Ectodermal cell (in vitro differentiated cells): ENCODE measurements at regions not wholly inside any gene's neighbourhood (a gene's known extent, or its start where the extent isn't known, plus 50 kb on each side); places are given as distances from the start of the nearest gene placed in this dataset.

Experiments used
- H3K27ac ChIP-seq: 2 replicates; pipeline ENCODE4 v1.7.0; 2013; ENCODE audit warnings: mild to moderate bottlenecking, low read depth, low read length; ENCODE audit not compliant: insufficient read depth, poor library complexity, severe bottlenecking
- H3K27me3 ChIP-seq: 2 replicates; pipeline ENCODE4 v1.7.0; 2013; ENCODE audit warnings: mild to moderate bottlenecking, low read length; ENCODE audit not compliant: insufficient read depth, control insufficient read depth, poor library complexity, severe bottlenecking
- H3K36me3 ChIP-seq: one replicate; pipeline ENCODE4 v1.7.0; 2013; ENCODE audit warnings: low read length; ENCODE audit not compliant: control insufficient read depth, insufficient read depth
- H3K4me1 ChIP-seq: one replicate; pipeline ENCODE4 v1.7.0; 2013; ENCODE audit warnings: low read length; ENCODE audit not compliant: control insufficient read depth, insufficient read depth
- H3K4me3 ChIP-seq: 2 replicates; pipeline ENCODE4 v1.7.0; 2013; ENCODE audit warnings: low read depth, low read length, control low read depth; ENCODE audit not compliant: insufficient read depth
- H3K9me3 ChIP-seq: 2 replicates; pipeline ENCODE4 v1.7.0; 2013; ENCODE audit warnings: mild to moderate bottlenecking, low read length, moderate library complexity; ENCODE audit not compliant: control insufficient read depth
- WGBS, 2 experiments: methylation state at CpG; one replicate each; pipeline ENCODE4 v1.1.7; 2013; ENCODE audit warnings: missing lambda C conversion rate in 2 of 2; 5-methylcytosine and 5-hydroxymethylcytosine counted together

DNA sequence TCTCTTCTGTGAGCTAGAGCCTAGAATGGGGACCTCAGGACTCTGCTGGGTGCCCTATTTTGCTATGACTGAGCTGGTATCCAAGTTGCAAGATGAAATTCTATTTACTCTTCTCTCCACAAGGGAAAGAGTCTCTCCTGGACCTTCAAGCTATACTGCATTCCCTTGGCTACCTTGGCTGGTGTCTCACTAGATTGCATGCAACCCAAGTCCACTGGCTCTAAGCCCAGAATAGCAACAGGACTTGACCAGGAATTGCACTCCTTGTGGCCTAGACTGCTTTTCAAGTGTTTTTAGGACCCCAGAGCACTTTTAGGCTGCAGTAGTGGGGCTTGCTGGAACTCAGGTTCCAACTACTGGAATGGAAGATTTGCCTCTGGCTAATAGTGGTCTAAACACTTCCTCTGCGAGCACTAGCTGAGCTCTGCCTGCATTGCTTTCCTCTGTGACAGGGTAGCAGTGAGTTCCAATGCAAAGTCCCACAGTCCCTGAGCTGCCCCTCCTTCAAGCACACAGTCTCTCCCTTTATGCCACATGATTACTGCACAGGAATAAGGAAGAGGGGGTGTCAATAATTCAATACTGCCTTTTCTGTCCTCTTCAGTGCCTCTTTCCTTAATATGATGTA lies 1009.1 kb upstream of the FLRT2 start:
- Histone ChIP-seq H3K27ac (no peak overlapping the region), H3K9me3 (no peaks in the 10 kb centered on the region), H3K36me3 (no peaks in the 10 kb centered on the region), H3K27me3 (no peaks in the 10 kb centered on the region), H3K4me1 (no peaks in the 10 kb centered on the region), H3K4me3 (no peak overlapping the region)
- 93 to 94% methylated on average over 1 of the region's 1 CpG for WGBS, 2 experiments

DNA sequence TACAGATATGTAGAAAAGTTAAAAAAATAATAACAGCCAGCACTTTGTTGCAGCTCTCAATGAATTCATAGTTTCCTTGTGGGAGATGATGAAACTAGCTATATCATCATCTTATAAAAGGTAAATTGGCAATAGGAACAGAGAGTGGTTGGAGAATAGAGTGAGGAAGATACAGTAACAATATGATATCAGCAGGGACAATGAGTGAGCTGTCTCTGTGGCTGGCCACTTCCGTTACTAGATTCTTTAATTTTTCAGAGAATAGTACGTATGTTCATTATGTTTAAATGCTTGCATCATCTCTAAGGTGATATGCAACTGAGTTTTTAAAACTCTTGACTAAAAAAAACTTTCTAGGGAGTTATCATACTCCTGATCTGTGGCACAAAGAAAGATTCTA lies 1006.2 kb upstream of the FLRT2 start:
- no peaks in the 10 kb centered on the region for H3K9me3 ChIP-seq

DNA sequence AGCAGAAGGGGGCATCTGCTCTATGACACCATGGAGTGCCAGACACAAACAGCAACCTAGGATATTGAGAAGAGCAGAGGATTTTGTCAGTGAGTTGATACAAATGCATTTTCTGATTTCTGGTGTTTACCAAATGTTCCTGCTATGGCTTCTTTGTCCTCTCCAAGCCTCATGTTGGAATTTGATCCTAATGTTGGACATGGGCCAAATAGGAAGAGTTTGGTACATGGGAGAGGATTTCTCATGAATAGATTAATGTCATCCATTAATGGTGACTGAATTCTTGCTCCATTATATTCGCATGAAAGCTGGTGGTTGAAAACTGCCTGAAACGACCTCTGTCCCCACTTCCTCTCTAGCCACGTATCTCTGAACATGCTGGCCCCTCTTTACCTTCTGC lies 1002.2 kb upstream of the FLRT2 start:
- H3K36me3 ChIP-seq = no peaks in the 10 kb centered on the region
- no peaks in the 10 kb centered on the region for H3K27me3 ChIP-seq
- no peaks in the 10 kb centered on the region for H3K4me1 ChIP-seq
- no peaks in the 10 kb centered on the region for H3K9me3 ChIP-seq
- WGBS, 2 experiments = 88 to 91% methylated on average over 3 of the region's 3 CpGs
- H3K27ac ChIP-seq = no peak overlapping the region
- H3K4me3 ChIP-seq = no peak overlapping the region

More for the DNA sequence above, 1006.2 kb upstream of the FLRT2 start:
- Histone ChIP-seq H3K27ac (no peak overlapping the region), H3K27me3 (no peaks in the 10 kb centered on the region), H3K4me3 (no peak overlapping the region), H3K36me3 (no peaks in the 10 kb centered on the region), H3K4me1 (no peaks in the 10 kb centered on the region)
- 94 to 100% methylated on average over 1 to 2 of the region's 2 CpGs for WGBS, 2 experiments

DNA sequence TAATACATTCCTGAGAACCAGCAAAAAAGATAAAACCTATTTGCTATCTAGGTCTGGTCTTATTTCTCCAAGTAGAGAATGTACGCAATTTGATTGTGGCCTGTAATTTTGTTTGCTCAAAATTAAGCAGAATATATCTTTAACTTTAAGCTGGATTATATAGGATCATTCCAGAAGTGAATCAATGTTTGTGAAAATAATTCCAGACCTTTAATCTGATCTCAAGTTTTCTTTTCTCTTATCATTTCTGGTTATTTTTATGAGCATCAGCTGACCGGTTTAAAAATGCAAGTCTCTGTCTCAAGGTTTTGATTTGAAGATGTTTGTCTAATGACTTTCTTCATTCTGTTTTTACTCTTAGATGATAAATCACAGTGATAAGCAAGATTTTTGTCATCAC lies 997.9 kb upstream of the FLRT2 start:
- Histone ChIP-seq H3K4me1 (no peaks in the 10 kb centered on the region), H3K27me3 (no peaks in the 10 kb centered on the region), H3K27ac (no peak overlapping the region), H3K4me3 (no peak overlapping the region), H3K9me3 (no peaks in the 10 kb centered on the region), H3K36me3 (no peaks in the 10 kb centered on the region)
- 91% methylated on average over 2 of the region's 2 CpGs; no CpG with 5 or more reads in 1 of the 2 experiments for WGBS, 2 experiments

DNA sequence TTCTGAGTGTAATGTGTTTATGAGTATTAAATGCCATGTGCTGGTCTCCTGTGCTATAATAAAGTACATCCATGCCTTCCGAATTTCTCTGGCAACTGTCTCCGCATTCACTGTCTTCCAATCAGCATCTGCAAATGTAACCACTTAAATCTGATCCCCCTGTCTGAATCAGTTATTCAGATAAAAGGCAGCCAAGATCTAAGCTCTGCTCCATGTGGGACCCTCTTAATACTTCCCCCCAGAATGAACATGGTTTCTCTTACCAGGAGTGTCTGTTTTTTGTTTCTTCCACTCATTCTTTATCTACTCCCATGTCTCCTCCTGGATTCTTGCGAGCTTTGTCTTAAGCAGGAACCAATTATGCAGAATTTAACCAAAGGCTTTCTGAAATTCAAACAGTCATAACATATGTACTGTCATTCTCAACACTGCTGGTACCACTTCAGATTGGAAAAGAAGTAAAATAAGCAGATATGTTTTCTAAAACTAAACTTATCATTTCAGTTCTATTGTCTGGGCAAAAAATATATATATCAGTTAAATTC lies 996.7 kb upstream of the FLRT2 start:
- Histone ChIP-seq H3K4me1 (no peaks in the 10 kb centered on the region), H3K36me3 (no peaks in the 10 kb centered on the region), H3K9me3 (no peaks in the 10 kb centered on the region), H3K27ac (no peak overlapping the region), H3K4me3 (no peak overlapping the region), H3K27me3 (no peaks in the 10 kb centered on the region)
- 92 to 94% methylated on average over 3 of the region's 3 CpGs for WGBS, 2 experiments

DNA sequence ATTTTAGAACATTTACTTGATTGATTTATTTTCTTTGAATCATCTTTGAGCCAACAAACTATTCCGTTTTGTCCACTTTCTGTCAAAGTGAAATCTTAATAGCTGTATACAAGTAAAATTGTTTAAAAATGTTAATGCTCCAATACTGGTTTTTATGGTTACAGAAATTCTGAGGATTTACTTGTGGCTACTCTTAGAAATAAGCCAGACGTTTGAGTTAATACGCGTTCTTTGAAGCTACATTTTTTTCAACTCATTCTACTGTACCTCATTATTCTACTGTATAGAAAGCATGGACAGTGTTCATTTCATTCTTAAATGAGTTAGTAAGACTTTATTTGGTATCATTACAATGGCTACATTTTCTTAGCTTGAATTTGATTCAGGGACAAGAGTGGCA lies 996.2 kb upstream of the FLRT2 start:
- WGBS, 2 experiments = 89 to 90% methylated on average over 2 to 4 of the region's 4 CpGs
- Histone ChIP-seq H3K27ac (no peak overlapping the region), H3K27me3 (no peaks in the 10 kb centered on the region), H3K4me3 (no peak overlapping the region), H3K9me3 (no peaks in the 10 kb centered on the region), H3K4me1 (no peaks in the 10 kb centered on the region), H3K36me3 (no peaks in the 10 kb centered on the region)

DNA sequence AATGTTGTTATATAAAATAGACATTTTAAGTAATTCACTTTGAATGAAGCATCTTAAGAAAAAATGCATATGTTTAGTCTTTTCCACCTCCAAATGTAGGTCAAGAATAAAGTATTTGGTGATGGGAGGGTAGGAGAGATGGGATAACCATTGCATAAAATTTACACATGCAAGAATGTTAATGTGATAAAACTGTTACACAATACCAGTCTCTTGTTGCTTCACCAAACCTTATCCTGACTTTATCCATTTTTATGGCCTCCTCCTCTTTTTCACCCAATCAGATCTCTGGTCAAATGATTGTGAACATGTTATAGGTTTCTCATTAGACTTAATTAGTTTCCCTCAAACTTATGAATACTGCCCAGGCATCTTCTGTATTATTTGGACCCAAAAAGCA lies 994.5 kb upstream of the FLRT2 start:
- H3K4me3 ChIP-seq = no peak overlapping the region
- no peaks in the 10 kb centered on the region for H3K9me3 ChIP-seq
- H3K27ac ChIP-seq = no peak overlapping the region
- H3K4me1 ChIP-seq = no peaks in the 10 kb centered on the region
- H3K36me3 ChIP-seq = no peaks in the 10 kb centered on the region
- no peaks in the 10 kb centered on the region for H3K27me3 ChIP-seq

DNA sequence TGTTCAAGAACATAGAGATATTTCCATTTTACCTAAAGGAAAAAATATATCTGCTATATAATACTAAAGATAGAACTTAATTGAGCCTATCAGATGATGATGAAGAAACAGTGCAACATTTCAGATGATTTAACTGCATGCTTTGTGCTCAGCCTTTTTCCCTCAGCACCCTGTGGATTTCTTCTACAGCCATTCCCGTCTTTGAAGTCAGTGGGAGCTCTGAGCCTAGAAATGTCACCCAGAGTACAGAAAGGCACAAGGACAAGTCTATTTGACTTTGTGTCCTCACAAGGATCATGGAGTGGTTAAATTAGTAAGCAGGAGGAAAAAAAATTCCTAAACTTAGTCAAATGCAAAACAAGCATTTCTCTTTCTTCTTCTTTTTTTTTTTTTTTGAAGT lies 994.0 kb upstream of the FLRT2 start:
- peaks cover 1% of the 10 kb centered on the region for H3K4me1 ChIP-seq
- WGBS, 2 experiments = 30 to 50% methylated on average over 1 of the region's 1 CpG
- H3K27me3 ChIP-seq = no peaks in the 10 kb centered on the region

DNA sequence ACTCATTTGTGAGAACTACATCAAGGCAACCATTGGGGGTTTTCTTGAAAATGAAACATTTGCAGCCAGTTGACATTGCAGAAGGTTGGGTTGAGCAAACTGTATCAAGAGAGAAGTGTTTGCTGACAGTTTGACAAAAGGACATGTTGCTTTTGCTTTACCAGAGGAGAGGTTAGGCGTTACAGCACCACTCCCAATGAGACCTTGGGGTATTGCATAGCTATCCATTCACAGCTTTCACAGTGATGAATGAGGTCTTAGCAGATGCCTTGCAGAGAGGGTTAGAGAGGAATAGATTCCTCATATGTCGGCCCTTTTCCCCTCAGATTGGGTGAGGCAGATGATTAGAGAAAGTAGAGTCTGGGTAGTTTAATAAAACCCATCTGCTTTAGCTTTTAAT lies 988.9 kb upstream of the FLRT2 start:
- H3K4me1 ChIP-seq = peaks cover 3% of the 10 kb centered on the region
- no peaks in the 10 kb centered on the region for H3K9me3 ChIP-seq
- H3K27ac ChIP-seq = no peak overlapping the region
- H3K36me3 ChIP-seq = no peaks in the 10 kb centered on the region
- no peak overlapping the region for H3K4me3 ChIP-seq
- no peaks in the 10 kb centered on the region for H3K27me3 ChIP-seq
- 43 to 100% methylated on average over 1 to 2 of the region's 2 CpGs for WGBS, 2 experiments

More for the DNA sequence above, 994.0 kb upstream of the FLRT2 start:
- H3K9me3 ChIP-seq = no peaks in the 10 kb centered on the region
- no peak overlapping the region for H3K4me3 ChIP-seq
- no peak overlapping the region for H3K27ac ChIP-seq
- no peaks in the 10 kb centered on the region for H3K36me3 ChIP-seq

DNA sequence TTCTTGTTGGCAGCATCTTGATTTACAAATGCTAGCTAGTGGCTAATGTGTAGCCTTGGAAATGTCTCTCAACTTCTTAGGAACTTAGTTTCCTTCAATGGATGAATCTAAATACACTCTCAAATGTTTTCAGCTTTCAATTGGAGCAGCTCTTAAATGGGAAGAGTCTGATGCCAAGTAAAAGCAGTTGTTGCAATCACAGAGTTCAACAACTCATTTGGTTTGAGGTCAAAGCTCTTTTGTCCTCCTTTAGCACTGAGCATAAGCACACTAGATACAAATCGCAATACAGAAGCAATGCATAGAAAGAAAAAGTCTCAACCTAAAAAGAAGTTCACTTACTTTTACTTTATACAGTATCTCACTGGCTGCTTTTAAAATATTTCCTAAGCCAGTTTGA lies 986.1 kb upstream of the FLRT2 start:
- Histone ChIP-seq H3K27ac (no peak overlapping the region), H3K4me3 (no peak overlapping the region), H3K27me3 (no peaks in the 10 kb centered on the region), H3K4me1 (peaks cover 3% of the 10 kb centered on the region), H3K36me3 (no peaks in the 10 kb centered on the region), H3K9me3 (no peaks in the 10 kb centered on the region)
- WGBS, 2 experiments = 93% methylated on average over 1 of the region's 1 CpG
